H1 (cell line): ENCODE measurements at regions not wholly inside any gene's neighbourhood (a gene's known extent, or its start where the extent isn't known, plus 50 kb on each side); places are given as distances from the start of the nearest gene placed in this dataset.

Source experiments
- CTCF ChIA-PET: fragments of 300-600 bp; sonication (Branson Sonifier 250); formaldehyde crosslinking; loops from one replicate; lab custom pipeline; 2021; ENCODE audit not compliant: partially characterized antibody; lab: Charles Lee
- POLR2A ChIA-PET: fragments of 300-600 bp; sonication (Branson Sonifier 250); formaldehyde crosslinking; loops from one replicate; lab custom pipeline; 2021; ENCODE audit warnings: inconsistent platforms; ENCODE audit not compliant: partially characterized antibody; lab: Charles Lee
- DNase-seq, 2 experiments: peaks; one replicate each; pipeline versions ENCODE4 v3.0.0 to v3.0.0-alpha.2; 2010 to 2022; ENCODE audit warnings: low spot score in 2 of 2, low read depth in 1 of 2, mixed read lengths in 1 of 2
- FAIRE-seq: peaks from 2 replicates; lab custom pipeline; 2011; peaks lifted over from hg19 to GRCh38; lab: Jason Lieb, UNC
- H2AFZ ChIP-seq: 2 replicates; pipeline ENCODE4 v1.8.1; 2012; ENCODE audit warnings: low read length, inconsistent platforms
- H2AK5ac ChIP-seq: 2 replicates; pipeline ENCODE4 v1.6.1; 2013; ENCODE audit warnings: low read depth, low read length
- H2BK120ac ChIP-seq: replicated peaks from 2 replicates; pipeline ENCODE3; 2013; ENCODE audit warnings: low read depth, low read length, inconsistent platforms
- H2BK12ac ChIP-seq: 2 replicates; pipeline ENCODE4 v1.6.1; 2013; ENCODE audit warnings: low read depth, low read length
- H2BK15ac ChIP-seq: 2 replicates; pipeline ENCODE4 v1.6.1; 2013; ENCODE audit warnings: low read length
- H2BK20ac ChIP-seq: 2 replicates; pipeline ENCODE4 v1.6.1; 2013; ENCODE audit warnings: low read length
- H2BK5ac ChIP-seq: 2 replicates; pipeline ENCODE4 v1.6.1; 2013; ENCODE audit warnings: low read depth, low read length
- H3K14ac ChIP-seq: 2 replicates; pipeline ENCODE4 v1.6.1; 2013; ENCODE audit warnings: inconsistent platforms; ENCODE audit not compliant: insufficient read length
- H3K18ac ChIP-seq: 2 replicates; pipeline ENCODE4 v1.6.1; 2013; ENCODE audit warnings: low read length; ENCODE audit errors: extremely low read depth
- H3K23ac ChIP-seq: 2 replicates; pipeline ENCODE4 v1.6.1; 2013; ENCODE audit warnings: inconsistent platforms; ENCODE audit not compliant: insufficient read length
- H3K23me2 ChIP-seq: 2 replicates; pipeline ENCODE4 v1.6.1; 2013; ENCODE audit warnings: low read depth, low read length
- H3K27ac ChIP-seq: 2 replicates; pipeline ENCODE4 v1.6.1; 2011; ENCODE audit warnings: low read depth, low read length, inconsistent platforms
- H3K27me3 ChIP-seq, 4 experiments: replicated peaks in 1 of 4; 1 replicate in 1 of 4; 2 replicates in 3 of 4; pipeline versions ENCODE4 v1.6.1 to v1.8.1; 2011 to 2013; ENCODE audit warnings: low read length in 3 of 4, mild to moderate bottlenecking in 3 of 4, inconsistent platforms in 2 of 4, mixed read lengths in 2 of 4, moderate library complexity in 1 of 4; ENCODE audit not compliant: control insufficient read depth in 3 of 4, insufficient read depth in 3 of 4; ENCODE audit errors: extremely low read depth in 1 of 4
- H3K36me3 ChIP-seq, 4 experiments: 2 replicates each; pipeline versions ENCODE4 v1.6.1 to v1.8.1; 2011 to 2013; ENCODE audit warnings: mild to moderate bottlenecking in 4 of 4, low read length in 3 of 4, moderate library complexity in 2 of 4, control low read depth in 1 of 4, inconsistent platforms in 1 of 4; ENCODE audit not compliant: insufficient read depth in 4 of 4, control insufficient read depth in 2 of 4
- H3K4ac ChIP-seq: replicated peaks from 2 replicates; pipeline ENCODE3; 2013; ENCODE audit warnings: low read length, low read depth, mixed read lengths, inconsistent platforms; ENCODE audit not compliant: insufficient read length
- H3K4me1 ChIP-seq, 4 experiments: replicated peaks in 1 of 4; 1 replicate in 1 of 4; 2 replicates in 3 of 4; pipeline versions ENCODE4 v1.6.1 to v1.8.1; 2011 to 2013; ENCODE audit warnings: low read length in 3 of 4, inconsistent platforms in 2 of 4, mixed read lengths in 1 of 4; ENCODE audit not compliant: insufficient read depth in 4 of 4, control insufficient read depth in 3 of 4
- H3K4me2 ChIP-seq, 2 experiments: 2 replicates each; pipeline versions ENCODE4 v1.6.1 to v1.8.1; 2011 to 2013; ENCODE audit warnings: low read depth in 2 of 2, low read length in 2 of 2, control low read depth in 1 of 2, inconsistent platforms in 1 of 2, mild to moderate bottlenecking in 1 of 2; ENCODE audit not compliant: insufficient read depth in 1 of 2
- H3K4me3 ChIP-seq, 4 experiments: fragments of 200-600, 300-600 bp in 1 of 4; sonication (generic), shearing (Covaris generic), sonication (Bioruptor Twin) in 1 of 4; 2 replicates each; pipeline versions ENCODE4 v1.5.1 to v1.8.1; 2011 to 2016; ENCODE audit warnings: low read length in 4 of 4, low read depth in 3 of 4, control low read depth in 2 of 4, inconsistent platforms in 2 of 4, mild to moderate bottlenecking in 2 of 4, mixed read lengths in 1 of 4, moderate library complexity in 1 of 4; ENCODE audit not compliant: insufficient read depth in 2 of 4; ENCODE audit errors: extremely low read depth in 1 of 4
- H3K56ac ChIP-seq: replicated peaks from 2 replicates; pipeline ENCODE3; 2013; ENCODE audit warnings: low read depth, mild to moderate bottlenecking, mixed read lengths, low read length, inconsistent platforms; ENCODE audit not compliant: insufficient read length
- H3K79me1 ChIP-seq: 2 replicates; pipeline ENCODE4 v1.6.1; 2013; ENCODE audit warnings: low read depth, low read length, control low read depth
- H3K79me2 ChIP-seq, 2 experiments: 2 replicates each; pipeline versions ENCODE4 v1.6.1 to v1.8.1; 2012 to 2013; ENCODE audit warnings: low read length in 2 of 2, mild to moderate bottlenecking in 2 of 2, inconsistent platforms in 1 of 2; ENCODE audit not compliant: insufficient read depth in 2 of 2, control insufficient read depth in 1 of 2
- H3K9ac ChIP-seq, 4 experiments: replicated peaks in 1 of 4; 1 replicate in 1 of 4; 2 replicates in 3 of 4; pipeline versions ENCODE4 v1.6.1 to v1.8.1; 2011 to 2013; ENCODE audit warnings: low read depth in 3 of 4, low read length in 3 of 4, control low read depth in 2 of 4, mild to moderate bottlenecking in 2 of 4, moderate library complexity in 2 of 4, inconsistent platforms in 1 of 4; ENCODE audit errors: extremely low read depth in 1 of 4
- H3K9me3 ChIP-seq, 2 experiments: 2 replicates each; pipeline versions ENCODE4 v1.6.1 to v1.8.1; 2012 to 2013; ENCODE audit warnings: mild to moderate bottlenecking in 2 of 2, moderate library complexity in 2 of 2, control low read depth in 1 of 2, inconsistent platforms in 1 of 2, low read depth in 1 of 2, low read length in 1 of 2, mixed read lengths in 1 of 2; ENCODE audit not compliant: insufficient read depth in 2 of 2
- H4K20me1 ChIP-seq, 2 experiments: replicated peaks in 1 of 2; 2 replicates each; pipeline versions ENCODE3 to v1.8.1; 2011 to 2013; ENCODE audit warnings: inconsistent platforms in 2 of 2, low read length in 2 of 2, mild to moderate bottlenecking in 1 of 2; ENCODE audit not compliant: insufficient read depth in 2 of 2, control insufficient read depth in 1 of 2
- H4K5ac ChIP-seq: 2 replicates; pipeline ENCODE4 v1.6.1; 2013; ENCODE audit warnings: low read length, low read depth, mixed read lengths, inconsistent platforms; ENCODE audit not compliant: insufficient read length
- H4K8ac ChIP-seq: 2 replicates; pipeline ENCODE4 v1.8.0; 2013; ENCODE audit warnings: mild to moderate bottlenecking, moderate library complexity, low read length, inconsistent platforms; ENCODE audit not compliant: insufficient read depth; ENCODE audit errors: extremely low read depth
- H4K91ac ChIP-seq: replicated peaks from 2 replicates; pipeline ENCODE3; 2013; ENCODE audit warnings: low read length, mixed read lengths, inconsistent platforms; ENCODE audit not compliant: insufficient read length
- ASH2L ChIP-seq: fragments of 200-600, 300-600 bp; sonication (generic); IDR thresholded peaks from one replicate; pipeline ENCODE4 v1.7.1; 2017; ENCODE audit warnings: low read length
- BRCA1 ChIP-seq: IDR thresholded peaks from 2 replicates; pipeline ENCODE4 v1.6.1; 2012; ENCODE audit warnings: low read depth, low read length, improper control_type of control experiment
- CBX8 ChIP-seq: fragments of 300-800, 300-1000 bp; sonication (generic); IDR thresholded peaks from 2 replicates; pipeline ENCODE4 v1.7.1; 2016; ENCODE audit warnings: low read depth, low read length, borderline replicate concordance
- CHD2 ChIP-seq: IDR thresholded peaks from 2 replicates; pipeline ENCODE4 v1.6.1; 2012; ENCODE audit warnings: low read length, improper control_type of control experiment
- POLR2AphosphoS5 ChIP-seq: IDR thresholded peaks from 2 replicates; pipeline ENCODE4 v1.6.1; 2011; ENCODE audit warnings: low read depth, low read length
- SAP30 ChIP-seq: fragments of 300-600 bp; sonication (generic); IDR thresholded peaks from 2 replicates; pipeline ENCODE4 v1.7.1; 2012; ENCODE audit warnings: low read length, moderate library complexity, mild to moderate bottlenecking, inconsistent platforms; ENCODE audit not compliant: insufficient read depth, insufficient replicate concordance
- WGBS, 2 experiments: shearing (Covaris generic) in 1 of 2; methylation state at CpG; one replicate each; pipeline versions ENCODE4 v1.1.6 to v1.1.7; 2013 to 2015; ENCODE audit warnings: low lambda C conversion rate in 2 of 2, mixed read lengths in 2 of 2, inconsistent platforms in 1 of 2, low coverage in 1 of 2, missing lambda C conversion rate in 1 of 2; ENCODE audit not compliant: insufficient replicate concordance in 2 of 2, insufficient coverage in 1 of 2, insufficient read length in 1 of 2; ENCODE audit errors: extremely low coverage in 1 of 2, missing lambda C conversion rate in 1 of 2; 5-methylcytosine and 5-hydroxymethylcytosine counted together
- TF ChIP-seq, protein P1 (sequence below): IDR thresholded peaks from 2 replicates; pipeline ENCODE4 v1.6.1; 2012; ENCODE audit warnings: low read length, inconsistent platforms

GRCh38 chr9:13428766-13429165 lies 149.3 kb upstream of the MPDZ start:
- Histone ChIP-seq H3K18ac (no peak overlapping the region), H3K9ac (no peak overlapping the region), H3K4ac (no peak overlapping the region), H3K36me3 (no peaks in the 10 kb centered on the region), H4K8ac (no peak overlapping the region), H3K4me1 (peaks cover 3 to 23% (median 12%) of the 10 kb centered on the region in 4 experiments), H3K23ac (no peak overlapping the region), H3K79me1 (no peaks in the 10 kb centered on the region), H3K27ac (no peak overlapping the region), H3K4me3 (no peak overlapping the region), H4K5ac (no peak overlapping the region), H4K20me1 (no peaks in the 10 kb centered on the region), H3K23me2 (no peaks in the 10 kb centered on the region), H4K91ac (no peak overlapping the region), H3K56ac (no peak overlapping the region), H2BK12ac (no peak overlapping the region), H3K14ac (no peak overlapping the region), H2BK120ac (no peak overlapping the region), H2BK5ac (no peak overlapping the region; the same call in 1 of the 2 replicates), H2BK20ac (no peak overlapping the region), H3K27me3 (no peaks in the 10 kb centered on the region), H3K4me2 (no peak overlapping the region), H3K9me3 (no peaks in the 10 kb centered on the region), H2AK5ac (no peak overlapping the region), H2AFZ (peak overlapping the region; percentile 55; the same call in 1 of the 2 replicates), H3K79me2 (no peaks in the 10 kb centered on the region), H2BK15ac (no peak overlapping the region)
- DNase-seq (no peak), FAIRE-seq (no peak)
- TF ChIP-seq BRCA1 (no peak), ASH2L (no peak), SAP30 (no peak), POLR2AphosphoS5 (no peak), CBX8 (no peak), CHD2 (no peak)
- TF ChIP-seq, protein P1, sequence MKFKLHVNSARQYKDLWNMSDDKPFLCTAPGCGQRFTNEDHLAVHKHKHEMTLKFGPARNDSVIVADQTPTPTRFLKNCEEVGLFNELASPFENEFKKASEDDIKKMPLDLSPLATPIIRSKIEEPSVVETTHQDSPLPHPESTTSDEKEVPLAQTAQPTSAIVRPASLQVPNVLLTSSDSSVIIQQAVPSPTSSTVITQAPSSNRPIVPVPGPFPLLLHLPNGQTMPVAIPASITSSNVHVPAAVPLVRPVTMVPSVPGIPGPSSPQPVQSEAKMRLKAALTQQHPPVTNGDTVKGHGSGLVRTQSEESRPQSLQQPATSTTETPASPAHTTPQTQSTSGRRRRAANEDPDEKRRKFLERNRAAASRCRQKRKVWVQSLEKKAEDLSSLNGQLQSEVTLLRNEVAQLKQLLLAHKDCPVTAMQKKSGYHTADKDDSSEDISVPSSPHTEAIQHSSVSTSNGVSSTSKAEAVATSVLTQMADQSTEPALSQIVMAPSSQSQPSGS: no peak
- 77% methylated on average over 4 of the region's 4 CpGs; no CpG with 5 or more reads in 1 of the 2 experiments for WGBS, 2 experiments
- ChIA-PET POLR2A (interaction anchor here (1.0 kb wide), 1 partner anchor 11 kb away, joined by 3 read pairs; no protein-coding TSS in a partner anchor), CTCF (interaction anchor here (0.6 to 4.5 kb wide), 28 partner anchors 9 to 1009 kb away, joined by 3 to 31 read pairs (median 4); no protein-coding TSS in a partner anchor)
